CD4-positive, alpha-beta T cell treated with Interleukin-15 for 4 hours (primary cell): ENCODE measurements at regions not wholly inside any gene's neighbourhood (a gene's known extent, or its start where the extent isn't known, plus 50 kb on each side); places are given as distances from the start of the nearest gene placed in this dataset.
"Not testable (repeated sequence)": the region's sequence is repeated elsewhere in the genome, so short reads cannot be mapped to it uniquely, and the experiment has no call there.

Experiments
- DNase-seq: peaks from one replicate; pipeline ENCODE4 v3.0.0-alpha.2; 2020; ENCODE audit warnings: low spot score

DNA sequence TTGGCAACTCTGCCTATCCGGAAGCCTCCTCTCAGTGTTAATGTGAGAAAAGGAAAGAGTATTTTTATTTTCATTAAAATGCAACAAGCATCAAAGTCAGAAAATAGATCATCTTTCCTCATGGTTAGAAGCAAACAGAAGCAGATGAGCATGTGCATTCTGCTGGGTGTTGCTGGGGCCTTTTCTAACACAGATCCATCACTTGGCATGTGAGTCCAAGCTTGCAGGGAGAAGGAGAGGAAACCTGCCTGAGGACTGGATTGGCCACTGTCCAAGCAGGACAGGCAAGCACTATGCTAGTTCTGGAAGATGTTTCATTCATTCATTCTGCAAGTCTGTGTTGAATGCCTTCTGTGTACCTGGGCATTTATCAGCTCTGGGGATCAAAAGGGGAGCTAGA lies 348.7 kb upstream of the PCSK5 start:
- DNase-seq = no peak

DNA sequence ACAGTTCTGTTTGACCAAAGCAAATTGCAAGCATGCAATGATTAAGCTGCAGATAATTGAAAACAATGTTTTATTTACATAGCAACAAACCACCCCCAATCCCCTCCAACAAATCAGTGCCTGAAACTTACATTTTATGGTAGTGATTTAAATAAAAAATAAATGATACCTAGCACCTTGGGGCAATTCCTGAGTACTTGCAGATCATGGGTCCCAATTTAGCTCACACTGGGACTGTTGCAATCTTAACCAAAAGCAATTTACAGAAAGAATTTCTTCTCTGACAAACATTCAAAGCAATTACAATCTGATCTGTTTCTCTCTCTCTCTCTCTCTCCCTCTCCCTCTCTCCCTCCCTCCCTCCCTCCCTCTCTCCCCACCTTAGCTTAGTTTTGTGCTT lies 345.7 kb upstream of the PCSK5 start:
- no peak for DNase-seq

- DNase-seq = no peak
Observed at GRCh38 chr9:75545287-75545686, 345.2 kb upstream of the PCSK5 start.

GRCh38 chr9:75548871-75549270 lies 341.6 kb upstream of the PCSK5 start:
- no peak for DNase-seq

GRCh38 chr9:75551861-75552260 lies 338.6 kb upstream of the PCSK5 start:
- DNase-seq = no peak

DNA sequence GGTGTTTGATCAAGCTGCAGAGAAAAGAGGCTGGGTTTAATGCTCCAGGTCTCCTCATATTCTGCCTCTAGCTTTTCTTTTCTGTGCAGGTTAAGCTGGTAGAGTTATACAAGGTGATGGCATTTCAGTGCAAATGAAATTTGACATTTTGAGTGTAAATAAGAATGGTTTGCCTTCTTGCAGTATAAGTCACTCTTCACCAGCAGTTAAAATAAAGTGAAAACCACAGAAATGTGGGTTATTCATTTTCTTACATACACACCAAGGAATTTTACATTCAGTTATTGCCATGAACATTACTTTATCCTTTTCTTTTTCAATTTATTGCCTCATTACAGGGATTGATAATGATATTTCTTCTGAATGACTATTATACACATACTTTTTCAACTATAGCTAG lies 337.5 kb upstream of the PCSK5 start:
- DNase-seq = no peak

DNA sequence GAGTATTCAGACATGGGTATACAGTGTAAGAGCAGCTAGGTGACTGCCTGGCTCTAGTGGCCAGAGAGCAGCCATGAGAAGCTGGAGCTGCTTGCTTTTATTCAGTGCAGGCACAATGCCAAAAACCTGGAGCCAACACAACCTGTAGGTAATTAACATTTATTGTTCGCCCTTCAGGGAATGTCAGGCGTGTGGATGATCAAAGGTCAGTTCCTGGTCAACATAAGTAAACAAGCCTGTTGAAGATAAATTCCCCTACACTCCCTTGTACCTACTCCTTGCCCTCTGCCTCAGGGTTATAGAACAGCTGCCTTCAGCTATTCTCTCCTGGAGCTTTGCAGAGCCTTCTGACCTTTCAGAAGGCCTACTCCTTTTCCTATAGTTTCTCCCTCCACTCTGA lies 323.7 kb upstream of the PCSK5 start:
- not testable (repeated sequence) for DNase-seq

DNA sequence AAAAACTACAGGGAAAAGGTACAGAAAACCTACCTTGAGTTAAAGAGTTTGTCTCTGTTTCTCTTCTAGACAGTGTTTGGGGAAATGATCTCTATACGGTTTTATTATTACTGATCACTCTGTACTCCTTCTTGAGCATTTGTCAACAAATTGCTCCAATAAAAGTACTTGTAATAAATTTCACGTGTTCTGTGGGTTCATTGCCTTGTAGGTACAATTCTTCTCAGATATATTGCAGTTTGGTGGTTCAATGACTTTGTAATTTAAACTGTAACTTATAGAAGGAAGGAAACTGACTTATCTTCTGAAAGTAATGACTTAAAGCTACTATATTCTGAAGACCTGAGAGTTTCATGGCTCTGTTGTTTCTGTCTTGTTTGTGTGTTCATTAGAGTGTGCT lies 319.9 kb upstream of the PCSK5 start:
- DNase-seq = no peak

DNA sequence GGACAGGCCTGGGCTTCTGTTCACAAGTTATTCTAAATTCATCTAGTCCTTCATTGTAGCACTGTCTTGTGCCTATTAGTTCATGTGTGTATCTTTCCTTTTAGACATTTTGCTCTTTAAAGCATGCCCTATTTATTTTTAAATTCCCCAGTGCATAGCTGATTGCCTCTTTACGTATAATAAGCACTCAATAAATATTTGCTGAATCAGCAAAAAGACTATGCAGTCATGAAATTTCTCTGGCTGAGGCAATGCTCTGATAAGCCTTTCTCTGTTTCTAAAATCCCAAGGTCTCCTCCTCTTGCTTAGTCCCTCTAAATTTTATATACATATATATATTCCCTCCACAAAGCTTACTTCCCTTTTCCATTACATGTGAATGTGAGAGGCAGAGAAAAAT lies 315.9 kb upstream of the PCSK5 start:
- no peak for DNase-seq

- no peak for DNase-seq
Observed at GRCh38 chr9:75582870-75583269, 307.6 kb upstream of the PCSK5 start.

- DNase-seq = no peak
Observed at GRCh38 chr9:75588808-75589207, 301.7 kb upstream of the PCSK5 start.

DNA sequence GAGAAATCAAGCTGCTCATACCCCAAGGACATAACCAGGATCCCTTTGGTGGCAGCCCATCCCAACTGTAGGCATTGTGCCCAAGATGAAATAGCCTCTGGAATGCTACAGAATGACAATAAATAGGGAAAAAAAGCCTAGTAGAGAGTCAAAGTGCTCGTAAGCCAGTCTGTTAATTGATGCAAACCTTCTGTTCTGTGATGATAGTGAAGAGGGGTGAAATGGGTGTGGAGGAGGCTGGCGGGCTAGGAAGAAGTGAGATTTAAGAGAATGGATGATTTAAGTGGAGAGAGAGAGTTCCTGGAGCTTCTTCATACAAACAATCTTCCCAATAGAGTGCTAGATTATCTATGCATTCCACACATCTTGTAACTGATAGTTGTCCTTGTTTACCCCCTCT lies 301.0 kb upstream of the PCSK5 start:
- no peak for DNase-seq

- no peak for DNase-seq
Observed at GRCh38 chr9:75591972-75592371, 298.5 kb upstream of the PCSK5 start.

GRCh38 chr9:75592586-75592985 lies 297.9 kb upstream of the PCSK5 start:
- DNase-seq = no peak

DNA sequence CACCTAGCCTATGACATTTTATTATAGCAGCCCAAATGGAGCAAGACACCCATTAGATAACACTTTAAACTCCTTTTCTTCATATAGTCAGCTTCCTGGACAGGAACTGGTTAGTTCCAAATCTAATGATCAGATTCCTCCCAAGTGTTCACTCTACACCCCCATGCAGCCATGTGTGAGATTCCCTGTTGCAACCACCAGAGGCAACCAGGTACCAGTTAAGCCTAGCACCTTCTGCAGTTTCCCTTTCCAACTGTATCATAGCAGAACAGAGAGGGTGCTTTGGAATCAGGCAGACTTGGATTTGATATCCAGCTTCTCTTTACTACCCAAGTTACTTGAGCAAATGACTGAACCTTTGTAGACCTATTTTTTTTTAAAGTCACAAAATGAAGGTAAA lies 296.6 kb upstream of the PCSK5 start:
- DNase-seq = no peak

GRCh38 chr9:75599126-75599525 lies 291.3 kb upstream of the PCSK5 start:
- no peak for DNase-seq

GRCh38 chr9:75601280-75601679 lies 289.2 kb upstream of the PCSK5 start:
- DNase-seq = no peak

DNA sequence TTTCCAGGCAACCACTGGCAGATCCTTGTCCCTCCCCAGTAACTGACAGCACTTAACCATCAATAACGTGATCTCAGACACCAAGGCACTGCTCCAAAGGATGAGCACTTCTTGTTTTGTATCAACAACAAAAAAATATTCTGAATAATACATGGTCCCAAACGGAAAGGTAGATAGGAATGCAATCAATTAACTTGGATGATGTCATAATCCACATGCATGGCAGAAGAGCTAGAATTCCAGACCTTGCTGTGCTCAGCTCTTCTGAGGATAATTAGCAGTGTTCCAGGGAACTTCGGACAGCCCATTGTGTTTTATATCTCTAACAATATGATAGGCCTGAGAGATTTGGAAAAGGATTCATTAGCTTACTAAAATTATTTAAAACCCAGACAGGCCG lies 288.4 kb upstream of the PCSK5 start:
- no peak for DNase-seq

GRCh38 chr9:75604661-75605060 lies 285.8 kb upstream of the PCSK5 start:
- DNase-seq = no peak

DNA sequence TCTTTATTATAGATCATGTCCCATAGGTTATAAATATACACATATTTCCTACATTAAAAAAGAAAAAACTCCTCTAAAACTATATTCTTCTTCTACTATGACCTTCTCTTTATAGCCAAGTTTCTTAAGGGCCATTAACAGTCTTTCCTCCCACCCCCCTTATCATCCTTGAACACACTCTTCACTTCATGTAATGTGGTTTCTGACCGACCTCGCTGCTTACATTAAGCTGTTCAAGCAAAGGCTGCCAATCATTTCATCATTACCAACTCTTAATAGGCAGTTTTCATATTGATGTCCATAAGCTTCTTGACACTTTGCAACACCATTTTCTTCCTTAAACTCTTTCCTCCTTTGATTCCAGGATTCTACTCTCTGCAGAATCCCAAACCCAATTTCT lies 283.0 kb upstream of the PCSK5 start:
- DNase-seq = no peak

DNA sequence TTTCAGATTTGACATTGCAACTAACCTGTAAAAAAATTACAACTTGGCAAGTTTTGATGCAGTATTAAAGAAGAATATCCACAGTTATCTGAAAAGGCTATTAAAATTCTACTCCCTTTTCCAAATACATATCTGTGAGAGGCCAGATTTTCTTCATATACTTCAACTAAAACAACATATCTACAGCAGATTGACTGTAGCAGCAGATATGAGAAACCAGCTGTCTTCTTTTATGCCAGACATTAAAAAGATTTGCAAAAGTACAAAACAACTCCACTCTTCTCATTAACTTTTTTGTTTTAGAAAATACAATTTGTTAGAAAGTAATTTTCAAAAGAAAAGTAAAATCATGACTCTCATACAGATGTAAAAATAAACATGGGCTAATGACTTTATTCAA lies 281.1 kb upstream of the PCSK5 start:
- no peak for DNase-seq

- DNase-seq = no peak
Observed at GRCh38 chr9:75610246-75610645, 280.2 kb upstream of the PCSK5 start.

DNA sequence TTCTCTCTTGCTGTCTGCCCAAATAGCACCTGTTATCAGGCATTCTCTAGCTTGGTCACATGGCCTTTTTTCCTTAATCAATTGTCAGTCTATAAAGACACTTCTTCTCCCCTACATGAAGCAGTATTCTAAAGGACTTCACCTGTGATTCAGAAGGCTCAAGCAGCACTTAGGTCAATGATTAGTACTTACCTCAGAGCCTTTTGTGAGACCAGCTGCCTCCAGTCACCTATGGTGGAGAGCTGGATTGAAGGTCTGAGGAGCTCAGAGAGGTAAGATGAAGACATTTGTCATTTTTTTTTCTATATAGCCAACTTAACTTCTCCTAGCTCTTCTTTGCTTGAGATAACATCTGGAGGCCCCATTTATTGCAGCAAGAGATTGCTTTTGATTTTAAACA lies 278.3 kb upstream of the PCSK5 start:
- DNase-seq = no peak

DNA sequence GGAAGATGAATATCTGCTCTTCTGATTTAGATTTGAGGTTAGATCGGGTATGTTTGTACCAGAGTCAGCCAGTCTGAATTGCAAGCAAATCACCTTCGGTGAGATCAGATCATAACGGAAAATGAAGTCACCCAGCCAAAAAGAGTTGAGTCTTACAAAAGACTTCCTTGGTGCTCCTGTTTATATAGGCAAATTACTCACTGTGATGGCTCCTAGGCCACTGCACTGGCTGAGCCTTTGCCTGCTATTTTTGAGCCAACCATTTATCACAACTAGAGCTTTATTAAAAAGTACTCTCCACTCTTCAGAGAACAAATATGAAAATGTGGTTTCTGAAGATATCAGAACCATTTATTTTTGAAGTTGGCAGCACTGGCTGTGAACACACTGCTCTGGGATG lies 277.7 kb upstream of the PCSK5 start:
- DNase-seq = no peak

- DNase-seq = no peak
Observed at GRCh38 chr9:75615284-75615683, 275.2 kb upstream of the PCSK5 start.
